Subcutaneous abdominal adipose tissue (tissue), 5 donors: ENCODE measurements at regions not wholly inside any gene's neighbourhood (a gene's known extent, or its start where the extent isn't known, plus 50 kb on each side); places are given as distances from the start of the nearest gene placed in this dataset.

Experiments
- H3K27ac ChIP-seq: one replicate; pipeline ENCODE4 v1.7.0; 2013; ENCODE audit warnings: low read depth, mild to moderate bottlenecking, inconsistent platforms, low read length, moderate library complexity
- H3K27me3 ChIP-seq, 5 donors: one replicate each; pipeline ENCODE4 v1.7.0; 2013; ENCODE audit warnings: low read length in 5 of 5, inconsistent platforms in 1 of 5; ENCODE audit not compliant: control insufficient read depth in 5 of 5, insufficient read depth in 4 of 5
- H3K36me3 ChIP-seq, 5 donors: one replicate each; pipeline ENCODE4 v1.7.0; 2013; ENCODE audit warnings: low read length in 5 of 5; ENCODE audit not compliant: control insufficient read depth in 5 of 5, insufficient read depth in 5 of 5
- H3K4me1 ChIP-seq, 5 donors: one replicate each; pipeline ENCODE4 v1.7.0; 2013; ENCODE audit warnings: low read length in 5 of 5, mild to moderate bottlenecking in 3 of 5, moderate library complexity in 1 of 5; ENCODE audit not compliant: control insufficient read depth in 5 of 5, insufficient read depth in 5 of 5
- H3K4me3 ChIP-seq, 5 donors: one replicate each; pipeline ENCODE4 v1.7.0; 2013; ENCODE audit warnings: low read length in 5 of 5, low read depth in 1 of 5
- H3K9ac ChIP-seq, 5 donors: one replicate each; pipeline ENCODE4 v1.7.0; 2013; ENCODE audit warnings: low read length in 5 of 5, mild to moderate bottlenecking in 4 of 5, moderate library complexity in 3 of 5
- H3K9me3 ChIP-seq, 5 donors: one replicate each; pipeline ENCODE4 v1.7.0; 2013; ENCODE audit warnings: low read length in 5 of 5; ENCODE audit not compliant: control insufficient read depth in 5 of 5
- donor health status: healthy.
- donor health status: healthy.
- donor health status: healthy.
- donor health status: healthy.
- donor health status: healthy.

GRCh38 chr9:115276621-115277020, 158.7 kb upstream of the TNC start:
- Histone ChIP-seq H3K4me1 (no peaks in the 10 kb centered on the region), H3K27ac (no peak overlapping the region), H3K4me3 (no peak overlapping the region), H3K9ac (no peak overlapping the region), H3K27me3 (peaks cover 0 to 2% (median 0%) of the 10 kb centered on the region in 5 donors), H3K36me3 (no peaks in the 10 kb centered on the region), H3K9me3 (peaks cover 0 to 2% (median 0%) of the 10 kb centered on the region in 5 donors)

DNA sequence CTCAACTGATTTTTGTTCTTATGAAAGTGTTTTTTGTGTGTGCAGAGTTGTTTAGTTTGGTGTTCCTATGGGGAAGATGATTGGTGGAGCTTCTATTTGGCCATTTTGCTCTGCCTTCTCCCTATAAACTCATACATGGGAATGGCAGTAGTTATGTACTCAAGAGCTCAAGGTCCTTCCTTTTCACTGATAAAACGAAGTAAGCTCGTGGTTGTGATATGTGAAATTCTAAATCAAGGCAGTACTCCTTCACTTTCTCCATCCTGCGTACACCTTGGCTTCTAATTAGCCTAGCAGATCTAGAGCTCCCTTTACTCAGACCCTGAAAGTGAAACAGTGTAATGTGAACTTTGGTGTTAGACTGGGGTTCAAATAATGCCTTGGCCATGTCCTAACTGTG, 159.3 kb upstream of the TNC start:
- peaks cover 0 to 2% (median 0%) of the 10 kb centered on the region in 5 donors for H3K27me3 ChIP-seq
- no peak overlapping the region for H3K4me3 ChIP-seq
- H3K9ac ChIP-seq, result no peak overlapping the region
- no peak overlapping the region for H3K27ac ChIP-seq
- H3K4me1 ChIP-seq, result no peaks in the 10 kb centered on the region
- H3K36me3 ChIP-seq, result no peaks in the 10 kb centered on the region
- peaks cover 0 to 2% (median 0%) of the 10 kb centered on the region in 5 donors for H3K9me3 ChIP-seq

GRCh38 chr9:115278326-115279035, 160.5 kb upstream of the TNC start:
- Histone ChIP-seq H3K4me1 (no peaks in the 10 kb centered on the region), H3K27me3 (peaks cover 0 to 2% (median 0%) of the 10 kb centered on the region in 5 donors), H3K27ac (no peak overlapping the region), H3K4me3 (no peak overlapping the region), H3K9me3 (peaks cover 0 to 2% (median 0%) of the 10 kb centered on the region in 5 donors), H3K9ac (no peak overlapping the region), H3K36me3 (no peaks in the 10 kb centered on the region)

DNA sequence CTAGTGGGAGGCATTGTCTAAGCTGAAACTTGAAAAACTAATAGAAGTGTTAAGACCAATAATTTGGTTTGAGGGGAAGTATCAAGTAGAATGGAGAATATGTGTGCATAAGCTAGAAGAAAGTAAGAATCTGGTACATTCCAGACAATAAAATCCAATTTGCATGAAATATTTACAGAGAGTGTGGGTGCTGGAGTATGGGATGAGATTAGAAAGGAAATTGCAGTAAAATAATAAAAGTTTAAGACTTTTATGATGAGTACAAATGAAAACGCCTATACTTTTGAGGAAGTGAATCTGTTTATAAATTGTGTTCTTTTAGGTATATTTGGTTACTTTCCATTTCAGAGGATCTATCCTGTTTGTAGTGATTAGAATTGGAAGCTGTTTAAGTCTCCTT, 165.4 kb upstream of the TNC start:
- Histone ChIP-seq H3K36me3 (no peaks in the 10 kb centered on the region), H3K27me3 (no peaks in the 10 kb centered on the region), H3K4me1 (no peaks in the 10 kb centered on the region), H3K9me3 (no peaks in the 10 kb centered on the region), H3K27ac (no peak overlapping the region), H3K9ac (no peak overlapping the region), H3K4me3 (no peak overlapping the region)

DNA sequence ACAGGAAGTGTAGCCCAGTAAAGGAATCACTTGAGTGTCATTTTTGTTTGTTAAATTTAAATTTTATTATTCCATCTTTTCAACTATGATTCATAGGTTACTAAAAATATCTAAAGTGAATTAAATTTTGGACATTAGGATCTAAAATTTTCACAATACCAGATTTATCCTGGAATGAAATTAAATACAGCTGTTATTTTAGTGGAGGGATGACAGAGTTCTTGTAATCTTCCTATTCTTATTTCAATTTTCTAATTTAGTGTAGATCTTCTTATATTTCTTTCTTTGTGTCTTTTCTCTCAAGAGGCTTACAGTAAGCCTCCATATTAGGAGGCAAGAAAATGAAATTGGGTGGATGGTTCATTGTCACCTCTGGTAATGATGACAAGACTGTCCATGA, 167.9 kb upstream of the TNC start:
- no peak overlapping the region for H3K27ac ChIP-seq
- H3K9ac ChIP-seq, result no peak overlapping the region
- peaks cover 0 to 7% (median 0%) of the 10 kb centered on the region in 5 donors for H3K4me1 ChIP-seq
- no peaks in the 10 kb centered on the region for H3K27me3 ChIP-seq
- no peaks in the 10 kb centered on the region for H3K9me3 ChIP-seq
- H3K36me3 ChIP-seq, result no peaks in the 10 kb centered on the region
- H3K4me3 ChIP-seq, result no peak overlapping the region

GRCh38 chr9:115286411-115286810, 168.5 kb upstream of the TNC start:
- no peak overlapping the region for H3K9ac ChIP-seq
- no peak overlapping the region for H3K27ac ChIP-seq
- H3K4me1 ChIP-seq, result peaks cover 0 to 9% (median 0%) of the 10 kb centered on the region in 5 donors
- no peaks in the 10 kb centered on the region for H3K36me3 ChIP-seq
- no peaks in the 10 kb centered on the region for H3K9me3 ChIP-seq
- no peaks in the 10 kb centered on the region for H3K27me3 ChIP-seq
- no peak overlapping the region for H3K4me3 ChIP-seq

DNA sequence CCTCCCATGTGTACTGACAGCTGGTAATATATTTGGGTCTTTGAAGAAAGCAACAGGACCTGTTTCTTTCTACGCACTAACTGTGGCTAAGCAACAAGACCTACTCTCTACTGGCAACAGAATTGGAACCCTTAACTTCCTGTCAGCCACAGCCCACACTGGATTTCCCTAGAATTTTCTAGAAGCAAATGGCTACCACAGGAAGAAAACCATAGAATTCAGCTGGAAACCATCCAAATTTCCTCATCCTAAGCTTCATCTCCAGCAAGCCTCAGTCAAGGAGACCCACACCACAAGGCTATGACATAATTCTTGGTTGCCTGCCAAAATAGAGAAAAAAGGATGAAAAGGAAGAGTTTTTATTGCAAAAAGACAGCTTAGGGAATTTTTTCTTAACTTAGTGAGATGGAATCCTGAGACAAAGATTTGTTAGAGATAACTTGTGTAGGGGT, 171.8 kb upstream of the TNC start:
- H3K9me3 ChIP-seq, result no peaks in the 10 kb centered on the region
- H3K36me3 ChIP-seq, result no peaks in the 10 kb centered on the region
- no peaks in the 10 kb centered on the region for H3K27me3 ChIP-seq
- H3K4me3 ChIP-seq, result no peak overlapping the region
- H3K27ac ChIP-seq, result peak overlapping the region; percentile 21
- peaks cover 0 to 15% (median 6%) of the 10 kb centered on the region in 5 donors for H3K4me1 ChIP-seq
- H3K9ac ChIP-seq, result no peak overlapping the region

DNA sequence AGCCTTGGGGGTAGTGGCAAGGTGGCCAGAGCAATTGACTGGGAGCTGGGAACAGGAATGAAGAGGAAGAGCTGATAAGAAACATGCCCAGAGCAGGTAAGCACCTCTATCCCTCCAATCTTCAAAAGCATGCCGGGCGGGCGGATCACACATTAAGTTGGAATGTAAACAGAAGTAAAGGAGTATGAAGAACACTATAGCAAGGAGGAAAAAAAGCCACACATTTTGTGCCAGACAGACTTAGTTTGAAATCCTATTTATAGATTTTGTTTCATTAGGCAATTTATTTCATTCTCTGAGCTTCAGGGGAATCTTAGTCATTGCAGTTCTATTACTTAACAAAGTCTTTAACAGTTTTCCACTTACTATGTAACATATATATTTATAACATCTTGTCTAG, 173.9 kb upstream of the TNC start:
- no peaks in the 10 kb centered on the region for H3K27me3 ChIP-seq
- no peak overlapping the region for H3K9ac ChIP-seq
- no peak overlapping the region for H3K4me3 ChIP-seq
- H3K4me1 ChIP-seq, result peaks cover 0 to 15% (median 6%) of the 10 kb centered on the region in 5 donors
- no peaks in the 10 kb centered on the region for H3K9me3 ChIP-seq
- no peak overlapping the region for H3K27ac ChIP-seq
- no peaks in the 10 kb centered on the region for H3K36me3 ChIP-seq

DNA sequence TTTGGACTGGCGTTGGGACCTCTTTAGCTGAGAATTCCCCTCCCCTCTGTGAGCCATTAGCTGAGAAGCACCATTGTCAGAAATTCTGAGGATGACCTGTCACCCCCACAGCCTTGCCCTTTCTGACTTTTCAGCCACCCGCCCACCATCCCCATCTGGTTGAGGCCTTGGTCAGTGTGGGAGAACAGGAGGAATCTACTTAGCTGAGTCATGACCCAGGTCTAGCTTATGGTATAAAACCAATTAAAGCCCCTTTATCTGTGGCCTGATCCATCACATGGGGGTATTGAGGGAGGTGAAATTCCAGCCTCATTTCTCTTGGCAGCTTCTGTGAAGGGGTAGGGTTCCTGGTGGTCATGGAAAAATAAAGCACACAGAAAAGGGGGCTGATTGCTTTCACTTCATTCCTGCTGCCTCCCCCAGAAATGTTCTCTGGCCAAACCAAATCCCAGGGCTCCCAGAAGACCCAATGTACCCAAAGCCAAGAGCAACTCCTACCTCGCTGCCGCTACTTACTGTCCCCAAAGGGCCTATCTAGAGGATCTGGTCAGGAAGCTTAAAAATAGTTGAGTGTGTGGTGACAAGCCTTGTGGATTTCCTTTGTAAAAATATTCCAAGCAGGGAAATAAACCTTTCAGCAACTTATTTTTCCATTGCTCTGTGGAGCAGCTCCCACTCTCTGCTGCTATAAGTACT, 174.8 kb upstream of the TNC start:
- Histone ChIP-seq H3K4me3 (no peak overlapping the region), H3K27me3 (no peaks in the 10 kb centered on the region), H3K9me3 (no peaks in the 10 kb centered on the region), H3K4me1 (peaks cover 0 to 15% (median 6%) of the 10 kb centered on the region in 5 donors), H3K9ac (no peak overlapping the region), H3K36me3 (no peaks in the 10 kb centered on the region), H3K27ac (no peak overlapping the region)

GRCh38 chr9:115295734-115296133, 177.8 kb upstream of the TNC start:
- H3K4me3 ChIP-seq, result no peak overlapping the region
- no peak overlapping the region for H3K9ac ChIP-seq
- no peaks in the 10 kb centered on the region for H3K9me3 ChIP-seq
- H3K4me1 ChIP-seq, result peaks cover 0 to 8% (median 3%) of the 10 kb centered on the region in 5 donors
- H3K27ac ChIP-seq, result no peak overlapping the region
- no peaks in the 10 kb centered on the region for H3K36me3 ChIP-seq
- H3K27me3 ChIP-seq, result no peaks in the 10 kb centered on the region
